MM.1S (cell line): ENCODE measurements at regions not wholly inside any gene's neighbourhood (a gene's known extent, or its start where the extent isn't known, plus 50 kb on each side); places are given as distances from the start of the nearest gene placed in this dataset.

Source experiments
- EZH2 ChIP-seq: fragments of 300-600 bp; sonication (generic); optimal IDR thresholded peaks from 2 replicates; pipeline ENCODE3; 2017; ENCODE audit warnings: low read depth, mild to moderate bottlenecking, antibody characterized with exemption, low read length, mixed read lengths
- EZH2phosphoT487 ChIP-seq: fragments of 300-600 bp; sonication (generic); IDR thresholded peaks from 2 replicates; pipeline ENCODE4 v1.6.1; 2018; ENCODE audit warnings: antibody characterized with exemption, low read length
- TF ChIP-seq, protein P1 (sequence below): fragments of 300-600 bp; sonication (generic); IDR thresholded peaks from 2 replicates; pipeline ENCODE4 v1.5.1; 2016; ENCODE audit warnings: antibody characterized with exemption, low read length, mixed read lengths

DNA sequence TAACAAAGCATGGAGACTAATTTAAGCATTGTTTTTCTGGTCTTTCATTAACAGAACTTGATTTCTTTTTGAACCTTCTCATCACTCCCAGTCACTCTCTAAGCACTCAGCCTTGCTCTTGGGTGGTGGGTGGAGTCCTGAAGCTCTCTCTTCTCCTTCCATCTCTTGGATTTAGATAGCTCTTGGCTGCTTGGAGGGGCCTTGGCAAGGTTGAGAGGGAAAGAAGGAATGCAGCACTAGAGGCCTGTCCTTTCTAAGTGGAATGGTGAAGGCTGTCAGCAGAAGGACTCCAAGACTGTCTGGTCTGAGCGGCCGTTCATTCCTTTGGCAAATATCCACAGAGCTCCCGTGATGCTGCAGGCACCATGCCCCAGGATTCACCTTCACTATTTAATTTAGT, 168.6 kb upstream of the E2F8 start:
- TF ChIP-seq, protein P1, sequence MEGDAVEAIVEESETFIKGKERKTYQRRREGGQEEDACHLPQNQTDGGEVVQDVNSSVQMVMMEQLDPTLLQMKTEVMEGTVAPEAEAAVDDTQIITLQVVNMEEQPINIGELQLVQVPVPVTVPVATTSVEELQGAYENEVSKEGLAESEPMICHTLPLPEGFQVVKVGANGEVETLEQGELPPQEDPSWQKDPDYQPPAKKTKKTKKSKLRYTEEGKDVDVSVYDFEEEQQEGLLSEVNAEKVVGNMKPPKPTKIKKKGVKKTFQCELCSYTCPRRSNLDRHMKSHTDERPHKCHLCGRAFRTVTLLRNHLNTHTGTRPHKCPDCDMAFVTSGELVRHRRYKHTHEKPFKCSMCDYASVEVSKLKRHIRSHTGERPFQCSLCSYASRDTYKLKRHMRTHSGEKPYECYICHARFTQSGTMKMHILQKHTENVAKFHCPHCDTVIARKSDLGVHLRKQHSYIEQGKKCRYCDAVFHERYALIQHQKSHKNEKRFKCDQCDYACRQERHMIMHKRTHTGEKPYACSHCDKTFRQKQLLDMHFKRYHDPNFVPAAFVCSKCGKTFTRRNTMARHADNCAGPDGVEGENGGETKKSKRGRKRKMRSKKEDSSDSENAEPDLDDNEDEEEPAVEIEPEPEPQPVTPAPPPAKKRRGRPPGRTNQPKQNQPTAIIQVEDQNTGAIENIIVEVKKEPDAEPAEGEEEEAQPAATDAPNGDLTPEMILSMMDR = no peak
- TF ChIP-seq EZH2 (no peak), EZH2phosphoT487 (no peak)
